Loucy (cell line): ENCODE measurements at regions not wholly inside any gene's neighbourhood (a gene's known extent, or its start where the extent isn't known, plus 50 kb on each side); places are given as distances from the start of the nearest gene placed in this dataset.

Experiments used
- EZH2phosphoT487 ChIP-seq: fragments of 200-600 bp; IDR thresholded peaks from 2 replicates; pipeline ENCODE4 v1.6.1; 2018; ENCODE audit warnings: antibody characterized with exemption, mild to moderate bottlenecking, moderate library complexity, borderline replicate concordance
- TF ChIP-seq, protein P1 (sequence below): fragments of 200-600 bp; sonication (generic); conservative IDR thresholded peaks from 2 replicates; pipeline ENCODE4 v1.5.1; 2014; ENCODE audit warnings: mild to moderate bottlenecking, antibody characterized with exemption, low read length

DNA sequence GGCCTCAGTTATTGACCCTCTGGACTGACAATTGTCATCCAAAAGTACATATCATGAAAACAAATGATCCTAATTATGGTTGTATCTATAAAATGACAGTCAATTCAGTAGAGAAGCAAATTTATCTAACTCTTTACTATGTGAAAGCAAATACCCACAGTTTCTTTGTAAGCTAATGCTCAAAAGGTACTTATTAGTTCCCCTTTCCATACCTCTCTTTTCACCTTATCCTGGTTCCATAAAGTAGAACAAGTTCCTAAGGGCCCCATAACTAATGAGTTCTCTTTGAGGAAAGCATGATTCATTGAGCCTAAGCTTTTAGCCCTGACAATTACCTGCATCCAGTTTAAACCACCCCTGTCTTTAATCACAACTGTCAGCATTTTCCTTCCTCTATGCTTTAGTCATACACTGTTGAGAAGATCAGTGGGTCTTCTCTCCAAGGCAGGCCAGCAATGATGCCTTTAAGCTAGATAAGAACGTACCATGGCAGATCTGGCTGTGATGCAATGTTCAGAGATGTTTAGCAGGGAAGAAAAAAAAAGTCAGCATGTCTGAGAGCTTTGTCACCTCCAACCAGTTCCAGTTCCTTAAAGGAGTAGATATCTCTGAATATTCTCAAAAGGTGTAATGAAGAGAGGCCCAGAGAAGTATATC is 179.7 kb upstream of the RASGEF1B start:
- TF ChIP-seq, protein P1, sequence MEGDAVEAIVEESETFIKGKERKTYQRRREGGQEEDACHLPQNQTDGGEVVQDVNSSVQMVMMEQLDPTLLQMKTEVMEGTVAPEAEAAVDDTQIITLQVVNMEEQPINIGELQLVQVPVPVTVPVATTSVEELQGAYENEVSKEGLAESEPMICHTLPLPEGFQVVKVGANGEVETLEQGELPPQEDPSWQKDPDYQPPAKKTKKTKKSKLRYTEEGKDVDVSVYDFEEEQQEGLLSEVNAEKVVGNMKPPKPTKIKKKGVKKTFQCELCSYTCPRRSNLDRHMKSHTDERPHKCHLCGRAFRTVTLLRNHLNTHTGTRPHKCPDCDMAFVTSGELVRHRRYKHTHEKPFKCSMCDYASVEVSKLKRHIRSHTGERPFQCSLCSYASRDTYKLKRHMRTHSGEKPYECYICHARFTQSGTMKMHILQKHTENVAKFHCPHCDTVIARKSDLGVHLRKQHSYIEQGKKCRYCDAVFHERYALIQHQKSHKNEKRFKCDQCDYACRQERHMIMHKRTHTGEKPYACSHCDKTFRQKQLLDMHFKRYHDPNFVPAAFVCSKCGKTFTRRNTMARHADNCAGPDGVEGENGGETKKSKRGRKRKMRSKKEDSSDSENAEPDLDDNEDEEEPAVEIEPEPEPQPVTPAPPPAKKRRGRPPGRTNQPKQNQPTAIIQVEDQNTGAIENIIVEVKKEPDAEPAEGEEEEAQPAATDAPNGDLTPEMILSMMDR, result no peak
- TF ChIP-seq EZH2phosphoT487, result no peak
